Adrenal gland (tissue), 5 donors: ENCODE measurements at regions not wholly inside any gene's neighbourhood (a gene's known extent, or its start where the extent isn't known, plus 50 kb on each side); places are given as distances from the start of the nearest gene placed in this dataset.

ENCODE experiments used
- POLR2A ChIP-seq, 2 donors: fragments of 450-650 bp; IDR thresholded peaks; one replicate each; pipeline ENCODE4 v1.6.1; 2017; ENCODE audit warnings: antibody characterized with exemption in 2 of 2, mild to moderate bottlenecking in 2 of 2, moderate library complexity in 1 of 2
- TF ChIP-seq, protein P1 (sequence below), 6 experiments: fragments of 450-650 bp in 4 of 6; fragments of 200-600 bp in 2 of 6; sonication (generic) in 1 of 6; IDR thresholded peaks; 1 replicate in 5 of 6; 2 replicates in 1 of 6; pipeline versions ENCODE4 v1.5.1 to v1.8.0; 2016 to 2021; ENCODE audit warnings: antibody characterized with exemption in 6 of 6, mild to moderate bottlenecking in 2 of 6, moderate library complexity in 1 of 6
- donor health status: DM: no; HTN: no; CAD: no.

GRCh38 chr12:30014991-30015390 is 231.2 kb upstream of the TMTC1 start:
- TF ChIP-seq, protein P1, sequence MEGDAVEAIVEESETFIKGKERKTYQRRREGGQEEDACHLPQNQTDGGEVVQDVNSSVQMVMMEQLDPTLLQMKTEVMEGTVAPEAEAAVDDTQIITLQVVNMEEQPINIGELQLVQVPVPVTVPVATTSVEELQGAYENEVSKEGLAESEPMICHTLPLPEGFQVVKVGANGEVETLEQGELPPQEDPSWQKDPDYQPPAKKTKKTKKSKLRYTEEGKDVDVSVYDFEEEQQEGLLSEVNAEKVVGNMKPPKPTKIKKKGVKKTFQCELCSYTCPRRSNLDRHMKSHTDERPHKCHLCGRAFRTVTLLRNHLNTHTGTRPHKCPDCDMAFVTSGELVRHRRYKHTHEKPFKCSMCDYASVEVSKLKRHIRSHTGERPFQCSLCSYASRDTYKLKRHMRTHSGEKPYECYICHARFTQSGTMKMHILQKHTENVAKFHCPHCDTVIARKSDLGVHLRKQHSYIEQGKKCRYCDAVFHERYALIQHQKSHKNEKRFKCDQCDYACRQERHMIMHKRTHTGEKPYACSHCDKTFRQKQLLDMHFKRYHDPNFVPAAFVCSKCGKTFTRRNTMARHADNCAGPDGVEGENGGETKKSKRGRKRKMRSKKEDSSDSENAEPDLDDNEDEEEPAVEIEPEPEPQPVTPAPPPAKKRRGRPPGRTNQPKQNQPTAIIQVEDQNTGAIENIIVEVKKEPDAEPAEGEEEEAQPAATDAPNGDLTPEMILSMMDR (IDR thresholded peaks at IDR 0.05) = no peak
- no peak for TF ChIP-seq POLR2A (IDR thresholded peaks at IDR 0.05)
